ENCODE measurements at regions not wholly inside any gene's neighbourhood (a gene's known extent, or its start where the extent isn't known, plus 50 kb on each side); places are given as distances from the start of the nearest gene placed in this dataset.

DNA sequence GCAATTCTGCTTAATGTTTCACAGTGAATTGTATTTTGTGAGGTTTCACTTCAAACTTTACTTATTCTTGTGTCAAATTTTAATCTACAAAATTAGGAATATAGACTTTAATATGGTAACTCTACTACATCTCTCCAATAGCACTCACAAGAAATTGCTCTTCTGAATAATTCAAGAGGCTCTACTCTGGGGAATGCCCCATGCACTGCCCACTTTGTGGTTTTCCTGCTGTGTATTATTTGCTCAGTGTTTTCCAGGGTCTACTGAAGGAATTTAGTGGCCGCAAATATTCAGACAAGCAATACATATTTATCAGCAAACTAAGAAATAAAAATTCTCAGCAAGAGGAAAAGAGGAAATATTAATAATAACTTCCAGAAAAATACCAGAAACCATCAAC is 611.4 kb downstream of the TNS3 start:
- TF ChIP-seq, protein P1, sequence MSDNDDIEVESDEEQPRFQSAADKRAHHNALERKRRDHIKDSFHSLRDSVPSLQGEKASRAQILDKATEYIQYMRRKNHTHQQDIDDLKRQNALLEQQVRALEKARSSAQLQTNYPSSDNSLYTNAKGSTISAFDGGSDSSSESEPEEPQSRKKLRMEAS (IDR thresholded peaks at IDR 0.05), result no peak
- no peak for TF ChIP-seq TAF1 (conservative IDR thresholded peaks at IDR 0.05)
- TF ChIP-seq, protein P2, sequence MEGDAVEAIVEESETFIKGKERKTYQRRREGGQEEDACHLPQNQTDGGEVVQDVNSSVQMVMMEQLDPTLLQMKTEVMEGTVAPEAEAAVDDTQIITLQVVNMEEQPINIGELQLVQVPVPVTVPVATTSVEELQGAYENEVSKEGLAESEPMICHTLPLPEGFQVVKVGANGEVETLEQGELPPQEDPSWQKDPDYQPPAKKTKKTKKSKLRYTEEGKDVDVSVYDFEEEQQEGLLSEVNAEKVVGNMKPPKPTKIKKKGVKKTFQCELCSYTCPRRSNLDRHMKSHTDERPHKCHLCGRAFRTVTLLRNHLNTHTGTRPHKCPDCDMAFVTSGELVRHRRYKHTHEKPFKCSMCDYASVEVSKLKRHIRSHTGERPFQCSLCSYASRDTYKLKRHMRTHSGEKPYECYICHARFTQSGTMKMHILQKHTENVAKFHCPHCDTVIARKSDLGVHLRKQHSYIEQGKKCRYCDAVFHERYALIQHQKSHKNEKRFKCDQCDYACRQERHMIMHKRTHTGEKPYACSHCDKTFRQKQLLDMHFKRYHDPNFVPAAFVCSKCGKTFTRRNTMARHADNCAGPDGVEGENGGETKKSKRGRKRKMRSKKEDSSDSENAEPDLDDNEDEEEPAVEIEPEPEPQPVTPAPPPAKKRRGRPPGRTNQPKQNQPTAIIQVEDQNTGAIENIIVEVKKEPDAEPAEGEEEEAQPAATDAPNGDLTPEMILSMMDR (IDR thresholded peaks at IDR 0.05; ENCODE audit: low read depth, low read length, missing input control), result no peak
- TF ChIP-seq, protein P3, sequence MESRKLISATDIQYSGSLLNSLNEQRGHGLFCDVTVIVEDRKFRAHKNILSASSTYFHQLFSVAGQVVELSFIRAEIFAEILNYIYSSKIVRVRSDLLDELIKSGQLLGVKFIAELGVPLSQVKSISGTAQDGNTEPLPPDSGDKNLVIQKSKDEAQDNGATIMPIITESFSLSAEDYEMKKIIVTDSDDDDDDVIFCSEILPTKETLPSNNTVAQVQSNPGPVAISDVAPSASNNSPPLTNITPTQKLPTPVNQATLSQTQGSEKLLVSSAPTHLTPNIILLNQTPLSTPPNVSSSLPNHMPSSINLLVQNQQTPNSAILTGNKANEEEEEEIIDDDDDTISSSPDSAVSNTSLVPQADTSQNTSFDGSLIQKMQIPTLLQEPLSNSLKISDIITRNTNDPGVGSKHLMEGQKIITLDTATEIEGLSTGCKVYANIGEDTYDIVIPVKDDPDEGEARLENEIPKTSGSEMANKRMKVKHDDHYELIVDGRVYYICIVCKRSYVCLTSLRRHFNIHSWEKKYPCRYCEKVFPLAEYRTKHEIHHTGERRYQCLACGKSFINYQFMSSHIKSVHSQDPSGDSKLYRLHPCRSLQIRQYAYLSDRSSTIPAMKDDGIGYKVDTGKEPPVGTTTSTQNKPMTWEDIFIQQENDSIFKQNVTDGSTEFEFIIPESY (IDR thresholded peaks at IDR 0.05), result no peak
- TF ChIP-seq YY1 (IDR thresholded peaks at IDR 0.05), result no peak
- no peak for TF ChIP-seq EGR1 (IDR thresholded peaks at IDR 0.05; ENCODE audit: low read depth in 2 of 2)
- TF ChIP-seq SP1 (IDR thresholded peaks at IDR 0.05), result no peak
- no peak for TF ChIP-seq RXRA (IDR thresholded peaks at IDR 0.05)
- TF ChIP-seq, protein P4, sequence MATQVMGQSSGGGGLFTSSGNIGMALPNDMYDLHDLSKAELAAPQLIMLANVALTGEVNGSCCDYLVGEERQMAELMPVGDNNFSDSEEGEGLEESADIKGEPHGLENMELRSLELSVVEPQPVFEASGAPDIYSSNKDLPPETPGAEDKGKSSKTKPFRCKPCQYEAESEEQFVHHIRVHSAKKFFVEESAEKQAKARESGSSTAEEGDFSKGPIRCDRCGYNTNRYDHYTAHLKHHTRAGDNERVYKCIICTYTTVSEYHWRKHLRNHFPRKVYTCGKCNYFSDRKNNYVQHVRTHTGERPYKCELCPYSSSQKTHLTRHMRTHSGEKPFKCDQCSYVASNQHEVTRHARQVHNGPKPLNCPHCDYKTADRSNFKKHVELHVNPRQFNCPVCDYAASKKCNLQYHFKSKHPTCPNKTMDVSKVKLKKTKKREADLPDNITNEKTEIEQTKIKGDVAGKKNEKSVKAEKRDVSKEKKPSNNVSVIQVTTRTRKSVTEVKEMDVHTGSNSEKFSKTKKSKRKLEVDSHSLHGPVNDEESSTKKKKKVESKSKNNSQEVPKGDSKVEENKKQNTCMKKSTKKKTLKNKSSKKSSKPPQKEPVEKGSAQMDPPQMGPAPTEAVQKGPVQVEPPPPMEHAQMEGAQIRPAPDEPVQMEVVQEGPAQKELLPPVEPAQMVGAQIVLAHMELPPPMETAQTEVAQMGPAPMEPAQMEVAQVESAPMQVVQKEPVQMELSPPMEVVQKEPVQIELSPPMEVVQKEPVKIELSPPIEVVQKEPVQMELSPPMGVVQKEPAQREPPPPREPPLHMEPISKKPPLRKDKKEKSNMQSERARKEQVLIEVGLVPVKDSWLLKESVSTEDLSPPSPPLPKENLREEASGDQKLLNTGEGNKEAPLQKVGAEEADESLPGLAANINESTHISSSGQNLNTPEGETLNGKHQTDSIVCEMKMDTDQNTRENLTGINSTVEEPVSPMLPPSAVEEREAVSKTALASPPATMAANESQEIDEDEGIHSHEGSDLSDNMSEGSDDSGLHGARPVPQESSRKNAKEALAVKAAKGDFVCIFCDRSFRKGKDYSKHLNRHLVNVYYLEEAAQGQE (IDR thresholded peaks at IDR 0.05), result no peak
- TF ChIP-seq, protein P5, sequence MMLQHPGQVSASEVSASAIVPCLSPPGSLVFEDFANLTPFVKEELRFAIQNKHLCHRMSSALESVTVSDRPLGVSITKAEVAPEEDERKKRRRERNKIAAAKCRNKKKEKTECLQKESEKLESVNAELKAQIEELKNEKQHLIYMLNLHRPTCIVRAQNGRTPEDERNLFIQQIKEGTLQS (IDR thresholded peaks at IDR 0.05), result no peak
- TF ChIP-seq HNF4G (IDR thresholded peaks at IDR 0.05), result no peak

Data from liver (tissue), 3 donors.